ENCODE measurements at regions not wholly inside any gene's neighbourhood (a gene's known extent, or its start where the extent isn't known, plus 50 kb on each side); places are given as distances from the start of the nearest gene placed in this dataset.

DNA sequence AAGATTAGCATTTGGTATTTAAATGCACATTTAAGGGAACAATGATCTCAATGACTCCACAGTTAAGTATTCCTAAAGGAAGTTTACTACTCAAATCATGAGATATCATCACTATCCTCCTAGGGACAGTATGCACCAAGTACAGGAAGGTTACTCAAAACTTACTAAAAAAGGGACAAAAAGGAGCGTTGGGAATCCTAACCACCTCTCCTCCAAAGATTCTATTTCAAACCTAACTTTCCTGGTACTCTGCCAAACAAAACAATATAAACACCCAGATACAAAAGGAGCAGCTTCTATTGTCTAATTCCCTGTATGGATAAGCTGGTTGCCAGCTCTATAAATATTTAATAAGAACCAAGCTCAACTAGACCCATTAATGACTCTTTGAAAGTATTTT lies 377.7 kb downstream of the NUAK1 start (continued):
- TF ChIP-seq, protein P1, sequence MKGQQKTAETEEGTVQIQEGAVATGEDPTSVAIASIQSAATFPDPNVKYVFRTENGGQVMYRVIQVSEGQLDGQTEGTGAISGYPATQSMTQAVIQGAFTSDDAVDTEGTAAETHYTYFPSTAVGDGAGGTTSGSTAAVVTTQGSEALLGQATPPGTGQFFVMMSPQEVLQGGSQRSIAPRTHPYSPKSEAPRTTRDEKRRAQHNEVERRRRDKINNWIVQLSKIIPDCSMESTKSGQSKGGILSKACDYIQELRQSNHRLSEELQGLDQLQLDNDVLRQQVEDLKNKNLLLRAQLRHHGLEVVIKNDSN (IDR thresholded peaks at IDR 0.05; ENCODE audit: borderline replicate concordance, extremely low read length, insufficient read depth, low read depth, low read length), result no peak
- TF ChIP-seq RFX5 (IDR thresholded peaks at IDR 0.05; ENCODE audit: low read depth, low read length), result no peak

DNA sequence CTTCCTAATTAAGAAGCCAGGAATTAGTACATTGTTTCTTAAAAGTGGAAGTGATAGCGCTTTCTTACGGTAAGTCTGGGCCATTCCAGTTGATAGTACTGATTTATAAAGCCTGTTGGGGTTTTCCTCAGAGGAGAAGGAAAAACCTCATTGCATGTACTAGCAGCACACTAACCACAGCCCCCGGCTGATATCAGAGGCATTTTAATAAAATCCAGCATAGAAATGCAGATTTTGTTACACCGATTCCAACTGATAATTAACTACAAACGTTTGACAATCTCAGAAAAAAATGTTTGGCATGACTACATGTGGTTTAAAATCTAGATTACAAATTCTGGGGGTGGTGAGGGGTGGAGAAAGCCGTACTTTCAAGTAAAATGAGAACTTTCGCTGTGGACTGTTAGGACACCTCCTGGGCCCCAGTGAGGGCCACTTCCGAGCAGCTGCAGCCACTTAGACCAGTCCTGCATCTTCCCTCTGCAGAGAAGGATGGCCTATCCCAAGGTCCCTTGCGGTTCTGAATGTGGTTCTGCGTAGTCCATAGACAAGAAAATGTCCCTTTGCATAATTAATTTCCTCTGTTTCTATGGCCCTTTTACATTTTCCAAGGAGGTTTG lies 374.4 kb downstream of the NUAK1 start:
- CTCF ChIA-PET, result interaction anchor here (0.7 kb wide), 1 partner anchor 10 kb away, joined by 3 read pairs; no protein-coding TSS in a partner anchor

More for the DNA sequence above, 374.4 kb downstream of the NUAK1 start:
- WGBS (ENCODE audit: insufficient coverage, insufficient replicate concordance, low lambda C conversion rate, missing lambda C conversion rate), result 13% methylated on average over 10 of the region's 10 CpGs
- SMC1A ChIA-PET (ENCODE audit: uncharacterized antibody, unreplicated experiment), result interaction anchor here (1.0 to 1.5 kb wide), 3 partner anchors 8 to 10 kb away, joined by 3 to 5 read pairs (median 3); no protein-coding TSS in a partner anchor
- H3K36me3 ChIP-seq (ENCODE audit: control insufficient read depth in 2 of 2, insufficient read depth in 2 of 2, low read length in 1 of 2), result no peaks in the 10 kb centered on the region
- DNase-seq (ENCODE audit: low read depth, low spot score) (no peak), FAIRE-seq (no peak), ATAC-seq (peak; percentile 61)
- H3K27me3 ChIP-seq (replicated peaks in 1 of 2; ENCODE audit: control insufficient read depth in 2 of 2, insufficient read depth in 2 of 2, low read length in 1 of 2), result no peaks in the 10 kb centered on the region
- intact Hi-C loops (cut with micrococcal nuclease; ENCODE audit: unreplicated experiment), result no loop called here
- RAD21 ChIA-PET (ENCODE audit: unreplicated experiment), result no interaction called here
- BruUV-seq (replicated peaks), result no TSS peak
- no peaks in the 10 kb centered on the region for H3K79me2 ChIP-seq (ENCODE audit: control insufficient read depth, insufficient read depth, low read length)
- H3K4me2 ChIP-seq (ENCODE audit: control insufficient read depth, insufficient read depth), result peak overlapping the region; percentile 36
- no peaks in the 10 kb centered on the region for H3K9me3 ChIP-seq (replicated peaks; ENCODE audit: control insufficient read depth, insufficient read depth, low read length)
- no peaks in the 10 kb centered on the region for H4K20me1 ChIP-seq (ENCODE audit: control insufficient read depth, insufficient read depth)
- peaks cover 11% of the 10 kb centered on the region for H3K4me1 ChIP-seq (ENCODE audit: control insufficient read depth, insufficient read depth, low read length)
- H2AFZ ChIP-seq (ENCODE audit: control insufficient read depth, low read depth, low read length), result peak overlapping the region; percentile 65
- no peak overlapping the region for H3K9ac ChIP-seq (ENCODE audit: control insufficient read depth, insufficient read depth, low read length)
- TF ChIP-seq SIX5 (IDR thresholded peaks at IDR 0.05; ENCODE audit: low read depth, low read length, severe bottlenecking) (no peak), SMARCA5 (IDR thresholded peaks at IDR 0.05) (no peak), RUNX3 (IDR thresholded peaks at IDR 0.05; ENCODE audit: low read length) (no peak), STAT3 (IDR thresholded peaks at IDR 0.05; ENCODE audit: low read depth, low read length) (no peak), SREBF1 (IDR thresholded peaks at IDR 0.05; ENCODE audit: low read length) (no peak), JUND (IDR thresholded peaks at IDR 0.05; ENCODE audit: low read depth, low read length) (no peak), CREM (IDR thresholded peaks at IDR 0.05; ENCODE audit: low read depth) (no peak), CBX3 (IDR thresholded peaks at IDR 0.05; ENCODE audit: borderline replicate concordance, low read depth) (no peak), ZNF217 (IDR thresholded peaks at IDR 0.05) (no peak), SUZ12 (IDR thresholded peaks at IDR 0.05; ENCODE audit: unreplicated experiment) (no peak), TCF3 (IDR thresholded peaks at IDR 0.05; ENCODE audit: borderline replicate concordance, insufficient read depth, low read depth, low read length) (no peak), NBN (IDR thresholded peaks at IDR 0.05) (no peak), CEBPB (IDR thresholded peaks at IDR 0.05; ENCODE audit: borderline replicate concordance in 1 of 2, low read depth in 2 of 2, low read length in 2 of 2) (no peak)
- TF ChIP-seq, protein P2, sequence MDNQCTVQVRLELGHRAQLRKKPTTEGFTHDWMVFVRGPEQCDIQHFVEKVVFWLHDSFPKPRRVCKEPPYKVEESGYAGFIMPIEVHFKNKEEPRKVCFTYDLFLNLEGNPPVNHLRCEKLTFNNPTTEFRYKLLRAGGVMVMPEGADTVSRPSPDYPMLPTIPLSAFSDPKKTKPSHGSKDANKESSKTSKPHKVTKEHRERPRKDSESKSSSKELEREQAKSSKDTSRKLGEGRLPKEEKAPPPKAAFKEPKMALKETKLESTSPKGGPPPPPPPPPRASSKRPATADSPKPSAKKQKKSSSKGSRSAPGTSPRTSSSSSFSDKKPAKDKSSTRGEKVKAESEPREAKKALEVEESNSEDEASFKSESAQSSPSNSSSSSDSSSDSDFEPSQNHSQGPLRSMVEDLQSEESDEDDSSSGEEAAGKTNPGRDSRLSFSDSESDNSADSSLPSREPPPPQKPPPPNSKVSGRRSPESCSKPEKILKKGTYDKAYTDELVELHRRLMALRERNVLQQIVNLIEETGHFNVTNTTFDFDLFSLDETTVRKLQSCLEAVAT (IDR thresholded peaks at IDR 0.05), result no peak
- TF ChIP-seq, protein P3, sequence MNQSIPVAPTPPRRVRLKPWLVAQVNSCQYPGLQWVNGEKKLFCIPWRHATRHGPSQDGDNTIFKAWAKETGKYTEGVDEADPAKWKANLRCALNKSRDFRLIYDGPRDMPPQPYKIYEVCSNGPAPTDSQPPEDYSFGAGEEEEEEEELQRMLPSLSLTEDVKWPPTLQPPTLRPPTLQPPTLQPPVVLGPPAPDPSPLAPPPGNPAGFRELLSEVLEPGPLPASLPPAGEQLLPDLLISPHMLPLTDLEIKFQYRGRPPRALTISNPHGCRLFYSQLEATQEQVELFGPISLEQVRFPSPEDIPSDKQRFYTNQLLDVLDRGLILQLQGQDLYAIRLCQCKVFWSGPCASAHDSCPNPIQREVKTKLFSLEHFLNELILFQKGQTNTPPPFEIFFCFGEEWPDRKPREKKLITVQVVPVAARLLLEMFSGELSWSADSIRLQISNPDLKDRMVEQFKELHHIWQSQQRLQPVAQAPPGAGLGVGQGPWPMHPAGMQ (IDR thresholded peaks at IDR 0.05; ENCODE audit: borderline replicate concordance), result no peak
- H3K27ac ChIP-seq (ENCODE audit: control insufficient read depth, insufficient read depth), result peak overlapping the region; percentile 38; the same call in 1 of the 2 replicates
- in situ Hi-C loops (cut with MboI), result no loop called here
- H3K4me3 ChIP-seq, result no peak overlapping the region; the same call in 1 of the 2 replicates
- POLR2A ChIA-PET, result no interaction called here
